HEK293T (cell line): ENCODE measurements at regions not wholly inside any gene's neighbourhood (a gene's known extent, or its start where the extent isn't known, plus 50 kb on each side); places are given as distances from the start of the nearest gene placed in this dataset.

Experiments used
- ARNT ChIP-seq: fragments of 450-650 bp; IDR thresholded peaks from 2 replicates; pipeline ENCODE4 v1.6.1; 2017; ENCODE audit warnings: mild to moderate bottlenecking
- BHLHE40 ChIP-seq: fragments of 450-650 bp; IDR thresholded peaks from 2 replicates; pipeline ENCODE4 v1.6.1; 2016; ENCODE audit warnings: mild to moderate bottlenecking, moderate library complexity, borderline replicate concordance
- ELF4 ChIP-seq: fragments of 450-650 bp; IDR thresholded peaks from 2 replicates; pipeline ENCODE4 v1.6.1; 2017; ENCODE audit warnings: antibody characterized with exemption
- FOXA1 ChIP-seq: fragments of 450-650 bp; IDR thresholded peaks from 2 replicates; pipeline ENCODE4 v1.6.1; 2016; ENCODE audit warnings: mild to moderate bottlenecking
- FOXK2 ChIP-seq: fragments of 450-650 bp; IDR thresholded peaks from 2 replicates; pipeline ENCODE4 v1.6.1; 2016; ENCODE audit warnings: mild to moderate bottlenecking
- FOXM1 ChIP-seq: fragments of 450-650 bp; IDR thresholded peaks from 2 replicates; pipeline ENCODE4 v1.6.1; 2017; ENCODE audit warnings: mild to moderate bottlenecking, borderline replicate concordance
- HDGF ChIP-seq: fragments of 450-650 bp; IDR thresholded peaks from 2 replicates; pipeline ENCODE4 v1.6.1; 2017; ENCODE audit warnings: antibody characterized with exemption, borderline replicate concordance
- L3MBTL2 ChIP-seq: fragments of 450-650 bp; conservative IDR thresholded peaks from 2 replicates; pipeline ENCODE4 v1.6.1; 2016; ENCODE audit warnings: mild to moderate bottlenecking
- NFRKB ChIP-seq: fragments of 450-650 bp; IDR thresholded peaks from 2 replicates; pipeline ENCODE4 v1.6.1; 2016; ENCODE audit warnings: mild to moderate bottlenecking, moderate library complexity
- PKNOX1 ChIP-seq: fragments of 450-650 bp; IDR thresholded peaks from 2 replicates; pipeline ENCODE4 v1.6.1; 2016
- SP1 ChIP-seq: fragments of 450-650 bp; IDR thresholded peaks from 2 replicates; pipeline ENCODE4 v1.6.1; 2017
- SUZ12 ChIP-seq: fragments of 450-650 bp; IDR thresholded peaks from 2 replicates; pipeline ENCODE4 v1.6.1; 2016; ENCODE audit warnings: mild to moderate bottlenecking
- TARDBP ChIP-seq: fragments of 450-650 bp; IDR thresholded peaks from 2 replicates; pipeline ENCODE4 v1.6.1; 2016
- ZNF384 ChIP-seq: fragments of 450-650 bp; IDR thresholded peaks from 2 replicates; pipeline ENCODE4 v1.6.1; 2016

- TF ChIP-seq SP1 (no peak), BHLHE40 (no peak), SUZ12 (no peak), FOXA1 (no peak), PKNOX1 (no peak), FOXM1 (no peak), ELF4 (no peak), FOXK2 (no peak), ARNT (no peak), TARDBP (no peak), L3MBTL2 (no peak), NFRKB (no peak), ZNF384 (no peak), HDGF (no peak)
These were observed 303.8 kb downstream of the HS3ST3B1 start for GRCh38 chr17:14604591-14605266.
